HG02973 (cell line): ENCODE measurements at regions not wholly inside any gene's neighbourhood (a gene's known extent, or its start where the extent isn't known, plus 50 kb on each side); places are given as distances from the start of the nearest gene placed in this dataset.

Experiments
- ATAC-seq: cut with Tn5 transposase; IDR thresholded peaks from one replicate; pipeline ENCODE4 v1.9.1; 2021; ENCODE audit warnings: moderate library complexity; ENCODE audit not compliant: unreplicated experiment

- ATAC-seq, result no peak
Measured at GRCh38 chr6:25217302-25217701, 61.9 kb upstream of the CARMIL1 start.

GRCh38 chr6:25217829-25218228 is 61.3 kb upstream of the CARMIL1 start:
- no peak for ATAC-seq

- no peak for ATAC-seq
Measured at GRCh38 chr6:25218346-25218745, 60.8 kb upstream of the CARMIL1 start.

GRCh38 chr6:25219216-25219916 is 59.8 kb upstream of the CARMIL1 start:
- no peak for ATAC-seq

- ATAC-seq, result no peak
Measured at GRCh38 chr6:25219917-25220278, 59.3 kb upstream of the CARMIL1 start.

DNA sequence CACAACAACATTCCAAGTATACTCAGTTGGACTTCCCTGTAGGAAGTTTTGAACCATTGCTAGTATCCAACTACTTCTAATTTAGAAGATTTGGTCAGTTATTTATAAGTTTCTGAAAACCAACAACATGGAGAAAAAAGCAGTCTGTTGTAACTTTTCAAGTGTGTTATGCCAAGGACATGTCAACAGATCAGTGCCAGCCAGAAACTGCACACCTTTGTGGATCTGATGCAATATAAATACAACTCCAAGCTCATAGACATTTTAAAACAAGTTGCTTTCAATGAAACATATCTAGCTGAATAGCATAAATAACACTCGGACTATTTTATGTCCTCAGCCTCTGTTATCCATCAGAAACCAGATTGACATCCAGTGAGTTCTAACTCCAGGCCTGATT is 58.3 kb upstream of the CARMIL1 start:
- no peak for ATAC-seq

DNA sequence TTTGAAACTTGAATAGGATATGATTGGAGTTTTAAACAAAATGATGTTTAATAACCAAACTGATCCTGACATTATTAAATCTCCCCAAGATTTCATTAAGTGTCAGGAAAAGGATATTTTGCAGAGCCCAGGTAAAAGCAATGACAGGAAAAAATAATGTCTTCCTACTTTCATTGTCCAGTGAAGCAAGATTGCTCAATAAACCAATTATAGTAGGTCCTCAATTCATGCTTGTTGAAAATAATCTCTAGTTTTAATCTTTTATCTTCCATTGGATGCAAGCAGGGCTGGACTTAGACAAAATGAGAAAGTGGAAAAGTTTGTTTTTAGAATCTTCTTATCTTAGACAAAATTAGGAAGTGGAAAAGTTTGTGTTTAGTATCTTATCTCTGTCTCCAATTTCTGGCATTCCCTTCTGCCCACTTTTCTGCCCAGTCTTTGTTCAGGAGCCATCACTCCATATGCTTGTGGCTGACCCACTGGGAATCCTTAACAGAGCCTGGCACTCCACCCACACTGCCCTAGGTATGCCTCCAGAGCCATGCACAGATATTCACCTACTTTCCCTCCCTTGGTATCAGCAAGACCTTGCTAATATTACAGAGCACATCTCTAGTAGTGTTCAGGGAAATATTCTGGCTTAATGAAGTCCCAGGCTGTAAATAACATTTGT is 57.0 kb upstream of the CARMIL1 start:
- no peak for ATAC-seq

- ATAC-seq, result no peak
Measured at GRCh38 chr6:25223490-25223991, 55.6 kb upstream of the CARMIL1 start.

DNA sequence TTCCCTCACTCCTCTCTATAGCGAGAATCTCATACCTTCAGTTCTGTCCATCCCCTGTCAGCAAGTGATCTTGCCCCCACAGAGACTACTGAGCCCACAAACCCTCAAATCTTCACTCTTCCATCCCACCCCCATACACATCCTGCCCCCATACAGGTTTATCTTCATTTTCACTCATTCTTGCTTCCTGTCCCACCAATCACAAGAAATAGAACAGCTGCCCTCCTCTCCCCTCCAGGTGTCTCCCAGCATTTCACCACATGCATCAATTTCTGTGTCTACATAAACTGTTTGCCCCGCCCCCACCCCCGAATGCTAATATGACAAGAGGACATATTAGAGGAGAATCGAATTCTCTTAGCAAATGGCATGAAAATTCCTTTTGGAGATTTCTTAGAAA is 54.9 kb upstream of the CARMIL1 start:
- ATAC-seq, result no peak

GRCh38 chr6:25227854-25228253 is 51.3 kb upstream of the CARMIL1 start:
- ATAC-seq, result no peak
